ENCODE measurements at regions not wholly inside any gene's neighbourhood (a gene's known extent, or its start where the extent isn't known, plus 50 kb on each side); places are given as distances from the start of the nearest gene placed in this dataset.
"Not testable (repeated sequence)": the region's sequence is repeated elsewhere in the genome, so short reads cannot be mapped to it uniquely, and the experiment has no call there.

DNA sequence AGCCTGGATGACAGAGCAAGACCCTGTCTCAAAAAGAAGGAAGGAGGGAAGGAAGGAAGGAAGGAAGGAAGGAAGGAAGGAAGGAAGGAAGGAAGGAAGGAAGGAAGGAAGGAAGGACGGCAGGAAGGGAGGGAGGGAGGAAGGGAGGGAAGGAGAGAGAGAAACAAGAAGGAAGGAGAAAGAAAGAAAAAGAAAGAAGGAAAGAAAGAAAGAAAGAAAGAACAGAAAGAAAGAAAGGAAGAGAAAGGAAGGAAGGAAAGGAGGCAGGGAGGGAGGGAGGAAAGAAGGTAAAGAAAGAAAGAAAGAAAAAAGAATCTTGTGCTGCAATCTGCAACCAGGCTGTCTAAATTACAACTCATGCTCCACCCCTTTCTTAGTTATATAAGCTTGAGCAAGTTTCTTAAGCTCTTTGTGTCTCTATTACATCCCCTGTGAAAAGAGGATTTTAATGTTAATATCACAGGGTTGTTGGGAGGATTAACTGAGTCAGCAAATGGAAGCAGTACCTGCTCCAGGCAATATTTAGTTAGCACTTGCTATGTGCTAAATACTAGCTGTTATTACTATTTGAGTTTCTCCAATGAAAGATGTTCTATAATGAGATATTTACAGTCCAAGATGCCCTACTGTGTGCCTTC, 917.9 kb upstream of the AUTS2 start:
- intact Hi-C loops (cut with DNase I, micrococcal nuclease): no loop called here
- ATAC-seq (no peak), DNase-seq (no peak)

- ATAC-seq (no peak), DNase-seq (no peak)
- intact Hi-C loops (cut with DNase I, micrococcal nuclease): no loop called here
These were observed 915.4 kb upstream of the AUTS2 start for GRCh38 chr7:68682910-68683309.

GRCh38 chr7:68684246-68684839, 913.9 kb upstream of the AUTS2 start:
- no peak for ATAC-seq

DNA sequence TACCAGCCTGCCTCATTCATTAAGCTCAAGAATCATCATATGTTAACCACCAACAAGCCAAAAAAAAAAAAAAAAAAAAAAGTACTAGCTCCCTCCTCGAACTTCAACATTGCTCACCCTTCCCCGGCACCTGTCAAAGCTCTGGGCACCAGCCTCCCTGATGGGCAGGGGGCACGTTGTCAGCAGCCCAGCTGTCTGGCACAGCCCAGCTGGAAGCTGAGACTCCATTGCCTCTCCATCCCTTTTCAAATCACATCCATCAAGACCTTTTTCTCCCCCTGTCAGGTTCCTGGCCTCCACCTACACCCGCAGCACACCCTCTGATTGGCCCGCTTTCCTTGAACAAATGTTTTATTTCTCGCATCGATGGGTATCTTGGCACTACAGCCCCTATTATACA, 913.3 kb upstream of the AUTS2 start:
- intact Hi-C loops (cut with DNase I, micrococcal nuclease): no loop called here
- ATAC-seq (no peak), DNase-seq (no peak)

More at GRCh38 chr7:68684246-68684839, 913.9 kb upstream of the AUTS2 start:
- DNase-seq: no peak
- intact Hi-C loops (cut with DNase I, micrococcal nuclease): no loop called here

GRCh38 chr7:68688416-68689086, 909.7 kb upstream of the AUTS2 start:
- DNase-seq (no peak), ATAC-seq (no peak)
- intact Hi-C loops (cut with DNase I, micrococcal nuclease): no loop called here

- ATAC-seq: no peak
- intact Hi-C loops (cut with DNase I, micrococcal nuclease): no loop called here
- DNase-seq: no peak
These were observed 909.2 kb upstream of the AUTS2 start for GRCh38 chr7:68689087-68689433.

- no peak for ATAC-seq
- intact Hi-C loops (cut with DNase I, micrococcal nuclease): no loop called here
- no peak for DNase-seq
These were observed 906.7 kb upstream of the AUTS2 start for GRCh38 chr7:68691261-68692216.

GRCh38 chr7:68692511-68692910, 905.8 kb upstream of the AUTS2 start:
- no peak for ATAC-seq
- intact Hi-C loops (cut with DNase I, micrococcal nuclease): no loop called here
- DNase-seq: no peak

DNA sequence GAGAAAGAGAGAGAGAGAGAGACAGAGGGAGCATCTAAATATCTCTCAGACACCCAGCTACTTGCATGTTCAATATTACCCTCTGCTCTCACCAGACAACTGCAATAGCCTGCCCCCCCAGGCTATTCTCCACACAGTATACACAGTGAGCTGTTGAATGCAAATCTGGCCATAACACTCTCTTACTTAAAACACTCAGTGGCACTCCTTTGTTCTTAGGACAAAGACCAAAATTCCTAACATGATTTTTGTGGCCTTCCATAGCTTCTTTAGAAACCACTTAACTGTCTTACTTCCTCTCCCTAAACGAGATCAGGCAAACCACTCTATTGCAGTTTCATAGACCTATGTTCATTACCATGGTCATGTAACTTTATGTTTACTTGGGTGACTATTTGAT, 903.6 kb upstream of the AUTS2 start:
- ATAC-seq: no peak
- intact Hi-C loops (cut with DNase I, micrococcal nuclease): no loop called here
- no peak for DNase-seq

GRCh38 chr7:68697796-68698280, 900.4 kb upstream of the AUTS2 start:
- no peak for ATAC-seq
- intact Hi-C loops (cut with DNase I, micrococcal nuclease): no loop called here
- DNase-seq: no peak

DNA sequence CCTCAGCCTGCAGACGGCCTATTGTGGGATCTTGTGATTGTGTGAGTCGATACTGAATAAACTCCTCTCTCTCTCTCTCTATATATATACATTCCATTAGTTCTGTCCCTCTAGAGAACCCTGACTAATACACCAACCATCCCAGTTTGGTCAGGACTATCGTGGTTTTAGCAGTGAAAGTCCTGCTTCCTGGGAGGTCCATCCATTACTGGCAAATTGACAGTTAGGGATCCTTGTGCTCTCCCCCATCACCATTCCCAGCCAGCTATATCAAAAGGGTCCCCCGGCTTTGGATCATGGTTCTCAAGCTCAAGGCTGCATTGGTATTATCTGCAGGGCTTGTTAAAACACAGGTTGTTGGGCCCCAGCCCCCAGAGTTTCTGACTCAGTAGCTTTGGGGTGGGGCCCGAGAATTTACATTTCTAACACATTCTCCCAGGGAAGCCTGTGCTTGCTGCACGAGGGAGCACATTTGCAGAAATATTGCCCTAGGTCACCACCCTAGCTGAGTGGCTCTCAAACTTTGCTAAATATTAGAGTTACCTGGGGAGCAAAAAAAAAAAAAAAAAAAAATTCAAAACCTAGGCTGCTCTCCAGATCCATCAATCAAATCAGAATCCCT, 899.1 kb upstream of the AUTS2 start:
- DNase-seq: no peak
- intact Hi-C loops (cut with DNase I, micrococcal nuclease): no loop called here
- no peak for ATAC-seq

DNA sequence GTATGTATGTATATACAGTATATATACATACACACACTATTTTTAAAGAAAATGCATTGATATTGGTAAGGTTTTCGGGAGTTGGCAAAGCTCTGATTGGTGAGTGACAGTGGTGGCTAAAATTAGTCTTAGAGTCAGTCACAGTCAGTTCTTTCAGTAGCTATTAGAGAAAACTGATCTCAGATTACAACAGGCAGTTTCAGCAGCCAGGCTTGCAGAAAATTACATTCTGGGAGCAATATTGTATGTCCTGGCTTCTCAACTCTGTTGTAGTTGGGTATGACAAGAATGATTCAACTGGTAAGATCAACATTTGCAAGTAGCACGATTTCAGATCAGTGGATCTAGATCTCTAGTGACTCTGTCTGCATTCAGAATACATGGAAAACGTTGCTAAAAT, 897.9 kb upstream of the AUTS2 start:
- ATAC-seq: no peak
- intact Hi-C loops (cut with DNase I, micrococcal nuclease): no loop called here
- no peak for DNase-seq

- ATAC-seq: no peak
- DNase-seq: no peak
- intact Hi-C loops (cut with DNase I, micrococcal nuclease): no loop called here
These were observed 892.0 kb upstream of the AUTS2 start for GRCh38 chr7:68706291-68706690.

DNA sequence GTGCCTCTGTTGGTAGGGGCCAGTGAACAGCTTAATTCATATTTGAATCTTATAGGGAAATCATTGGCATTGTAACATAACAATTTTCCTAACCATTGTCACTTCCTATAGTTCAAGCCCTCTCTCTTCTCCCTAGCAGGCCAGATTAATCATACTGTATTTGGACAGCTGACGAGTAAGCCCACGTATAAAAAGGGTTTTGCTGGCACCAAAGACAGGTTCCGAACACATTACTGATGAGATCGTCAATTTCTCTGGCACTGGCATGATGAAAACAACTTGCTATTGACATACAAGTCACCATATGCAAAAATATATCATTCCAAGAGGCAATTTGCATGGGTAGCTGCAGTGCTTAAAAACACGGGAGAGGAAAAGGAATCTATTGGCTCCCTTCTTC, 891.1 kb upstream of the AUTS2 start:
- ATAC-seq: no peak

DNA sequence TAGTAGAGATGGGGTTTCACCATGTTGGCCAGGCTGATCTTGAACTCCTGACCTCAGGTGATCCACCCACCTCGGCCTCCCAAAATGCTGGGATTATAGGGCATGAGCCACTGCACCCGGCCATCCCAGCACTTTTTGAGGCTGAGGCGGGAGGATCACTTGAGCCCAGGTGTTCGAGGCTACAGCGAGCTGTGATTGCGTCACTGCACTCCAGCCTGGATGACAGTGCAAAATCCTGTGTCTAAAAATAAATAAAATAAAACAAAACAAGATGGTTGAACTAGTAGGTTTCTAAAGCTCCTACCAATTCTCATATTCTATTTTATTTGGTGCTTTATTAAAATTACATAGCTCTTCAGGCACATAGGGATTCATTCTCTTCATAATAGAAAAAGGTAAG, 890.3 kb upstream of the AUTS2 start:
- DNase-seq (no peak), ATAC-seq (no peak)
- intact Hi-C loops (cut with DNase I, micrococcal nuclease): no loop called here

More for the DNA sequence above, 891.1 kb upstream of the AUTS2 start:
- intact Hi-C loops (cut with DNase I, micrococcal nuclease): no loop called here
- DNase-seq: no peak

DNA sequence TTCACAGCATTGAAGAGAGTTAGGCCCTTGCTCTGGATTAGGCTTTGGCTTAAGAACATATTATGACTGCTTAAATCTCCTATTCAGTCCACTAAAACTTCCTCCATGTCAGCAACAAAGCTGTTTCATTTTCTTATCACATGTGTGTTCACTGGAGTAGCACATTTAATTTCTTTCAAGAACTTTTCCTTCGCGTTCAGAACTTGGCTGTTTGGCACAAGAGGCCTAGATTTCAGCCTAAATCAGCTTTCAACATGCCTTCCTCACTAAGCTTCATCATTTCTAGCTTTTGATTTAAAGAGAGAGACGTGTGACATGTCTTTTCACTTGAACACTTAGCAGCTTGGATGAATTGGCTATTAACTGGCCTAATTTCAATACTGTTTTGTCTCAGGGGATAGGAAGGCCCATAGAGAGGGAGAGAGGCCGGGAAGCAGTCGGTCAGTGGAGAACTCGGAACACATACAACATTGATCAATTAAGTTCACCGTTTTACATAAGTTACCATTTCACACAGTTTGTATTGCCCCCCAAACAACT, 885.2 kb upstream of the AUTS2 start:
- ATAC-seq: no peak
- intact Hi-C loops (cut with DNase I, micrococcal nuclease): no loop called here

DNA sequence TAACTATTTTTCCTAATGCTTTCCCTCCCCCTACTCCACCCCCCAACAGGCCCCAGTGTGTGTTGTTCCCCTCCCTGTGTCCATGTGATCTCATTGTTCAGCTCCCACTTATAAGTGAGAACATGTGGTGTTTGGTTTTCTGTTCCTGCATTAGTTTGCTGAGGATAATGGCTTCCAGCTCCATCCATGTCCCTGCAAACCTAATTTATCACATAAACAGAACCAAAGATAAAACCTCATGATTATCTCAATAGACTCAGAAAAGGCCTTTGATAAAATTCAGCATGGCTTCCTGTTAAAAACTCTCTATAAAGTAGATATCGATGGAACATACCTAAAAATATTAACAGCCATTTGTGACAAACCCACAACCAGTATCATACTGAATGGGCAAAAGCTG, 884.1 kb upstream of the AUTS2 start:
- ATAC-seq; intact Hi-C loops (cut with DNase I, micrococcal nuclease); DNase-seq: not testable (repeated sequence)

More for the DNA sequence above, 885.2 kb upstream of the AUTS2 start:
- DNase-seq: no peak

- ATAC-seq: no peak
- intact Hi-C loops (cut with DNase I, micrococcal nuclease): no loop called here
- DNase-seq: no peak
These were observed 882.4 kb upstream of the AUTS2 start for GRCh38 chr7:68715907-68716306.

- intact Hi-C loops (cut with DNase I, micrococcal nuclease): no loop called here
- no peak for DNase-seq
- ATAC-seq: no peak
These were observed 881.1 kb upstream of the AUTS2 start for GRCh38 chr7:68717176-68717575.
